Stimulated activated CD4-positive, alpha-beta T cell treated with anti-CD3 and anti-CD28 coated beads, Interleukin-4, amount 100 ng/mL, for 48 hours (primary cell): ENCODE measurements at regions not wholly inside any gene's neighbourhood (a gene's known extent, or its start where the extent isn't known, plus 50 kb on each side); places are given as distances from the start of the nearest gene placed in this dataset.
"Not testable (repeated sequence)": the region's sequence is repeated elsewhere in the genome, so short reads cannot be mapped to it uniquely, and the experiment has no call there.

ENCODE experiments used
- DNase-seq, 2 donors: peaks; one replicate each; pipeline ENCODE4 v3.0.0-alpha.2; 2020; ENCODE audit warnings: low read depth in 2 of 2

GRCh38 chr17:62156949-62157348 lies 91.9 kb upstream of the MED13 start:
- DNase-seq = no peak

DNA sequence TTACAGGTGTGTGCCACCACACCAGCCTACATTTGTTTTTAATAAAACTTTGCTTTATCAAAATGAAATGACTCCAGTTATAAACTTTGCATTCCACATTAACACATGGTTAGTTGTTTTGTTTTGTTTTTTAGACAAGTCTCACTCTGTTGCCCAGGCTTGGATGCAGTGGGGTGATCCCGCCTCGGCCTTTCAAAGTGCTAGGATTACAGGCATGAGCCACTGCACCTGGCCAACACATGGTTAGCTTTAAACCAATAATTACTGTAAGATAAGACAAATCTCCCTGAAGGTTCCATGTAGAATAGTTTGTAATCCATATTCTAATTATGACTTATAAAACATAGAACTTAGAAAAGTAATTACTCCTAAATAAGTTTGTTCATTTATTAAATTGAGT lies 89.8 kb upstream of the MED13 start:
- no peak for DNase-seq

DNA sequence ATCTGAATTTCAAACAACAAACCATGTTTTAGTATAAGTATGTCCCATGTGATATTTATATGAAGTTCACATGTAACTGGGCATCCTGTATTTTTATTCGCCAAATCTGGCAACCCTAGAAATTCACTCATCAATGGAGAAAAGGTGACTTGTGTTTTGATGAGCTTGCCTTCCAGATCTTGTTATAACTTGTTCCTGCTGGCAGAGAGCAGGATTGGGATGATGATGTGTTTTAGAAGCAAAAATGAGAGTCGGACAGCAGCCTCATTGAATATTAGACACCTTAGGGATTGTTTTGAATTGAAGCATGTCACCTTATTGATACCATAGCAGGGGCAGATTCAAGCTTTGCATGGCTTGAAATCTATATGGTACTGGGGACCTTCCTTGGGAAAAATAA lies 85.4 kb upstream of the MED13 start:
- no peak for DNase-seq

DNA sequence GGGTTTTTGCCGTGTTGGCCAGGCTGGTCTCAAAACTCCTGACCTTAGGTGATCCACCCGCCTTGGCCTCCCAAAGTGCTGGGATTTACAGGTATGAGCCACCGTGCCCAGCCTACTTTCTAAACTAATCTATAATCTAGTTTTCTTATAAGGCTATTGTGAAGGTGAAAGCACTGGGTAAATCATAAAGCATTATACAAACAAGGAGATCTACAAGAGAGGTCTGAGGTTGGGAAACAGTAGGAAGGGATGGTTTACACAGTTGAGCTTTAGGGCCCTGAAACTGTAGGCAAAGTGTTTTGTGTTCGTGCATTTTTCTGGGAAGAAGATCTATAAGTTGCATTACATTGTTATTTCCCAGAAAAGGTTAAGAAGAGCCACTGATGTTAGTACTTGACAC lies 84.9 kb upstream of the MED13 start:
- no peak for DNase-seq

- no peak for DNase-seq
Observed at GRCh38 chr17:62147284-62147683, 82.2 kb upstream of the MED13 start.

DNA sequence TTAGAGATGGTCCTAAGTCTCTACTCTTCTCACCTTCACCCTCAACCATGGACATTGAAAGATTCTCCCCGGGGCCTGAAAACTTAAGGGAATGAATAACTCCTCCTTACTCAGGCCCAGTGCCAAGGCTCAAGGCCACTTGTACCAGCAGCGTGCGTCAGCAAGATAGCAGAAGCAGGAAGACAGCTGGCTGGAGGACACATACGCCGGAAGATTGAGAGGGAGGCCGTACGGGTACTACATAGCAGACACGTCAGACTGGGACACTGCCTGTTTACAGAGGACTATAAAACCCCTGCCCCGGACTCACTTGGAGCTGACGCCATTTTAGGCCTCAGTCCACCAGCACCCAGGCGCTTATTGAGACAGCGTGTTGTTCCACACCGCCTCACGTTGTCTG lies 75.8 kb upstream of the MED13 start:
- DNase-seq = no peak

GRCh38 chr17:62140376-62140775 lies 75.3 kb upstream of the MED13 start:
- DNase-seq = no peak

GRCh38 chr17:62139690-62140354 lies 74.7 kb upstream of the MED13 start:
- DNase-seq = not testable (repeated sequence)

- DNase-seq = no peak
Observed at GRCh38 chr17:62139141-62139540, 74.1 kb upstream of the MED13 start.

DNA sequence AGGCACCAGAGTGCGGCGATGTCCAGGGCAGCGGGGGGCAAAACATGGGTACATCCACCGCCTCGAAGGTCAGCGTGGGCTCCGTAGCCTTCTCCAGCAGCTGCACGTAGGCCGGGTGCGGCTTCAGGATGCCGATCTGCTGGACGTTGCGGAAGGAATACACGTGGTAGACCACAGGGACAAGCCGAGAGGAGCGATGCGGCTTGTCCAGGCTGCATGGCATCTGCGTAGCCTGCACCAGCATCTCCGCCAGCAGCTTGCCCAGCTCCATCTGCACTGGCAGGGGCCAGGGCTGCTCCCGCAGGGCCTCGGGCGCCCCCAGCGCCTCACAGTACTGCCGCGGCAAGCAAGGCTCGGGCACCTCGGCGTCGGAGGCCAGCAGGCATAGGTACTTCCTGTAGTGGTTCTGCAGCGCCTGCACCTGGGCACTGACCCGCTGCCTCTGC lies 73.6 kb upstream of the MED13 start:
- DNase-seq = peak in 1 of 2 donors; percentile 12

GRCh38 chr17:62137734-62138624 lies 72.9 kb upstream of the MED13 start:
- not testable (repeated sequence) for DNase-seq

DNA sequence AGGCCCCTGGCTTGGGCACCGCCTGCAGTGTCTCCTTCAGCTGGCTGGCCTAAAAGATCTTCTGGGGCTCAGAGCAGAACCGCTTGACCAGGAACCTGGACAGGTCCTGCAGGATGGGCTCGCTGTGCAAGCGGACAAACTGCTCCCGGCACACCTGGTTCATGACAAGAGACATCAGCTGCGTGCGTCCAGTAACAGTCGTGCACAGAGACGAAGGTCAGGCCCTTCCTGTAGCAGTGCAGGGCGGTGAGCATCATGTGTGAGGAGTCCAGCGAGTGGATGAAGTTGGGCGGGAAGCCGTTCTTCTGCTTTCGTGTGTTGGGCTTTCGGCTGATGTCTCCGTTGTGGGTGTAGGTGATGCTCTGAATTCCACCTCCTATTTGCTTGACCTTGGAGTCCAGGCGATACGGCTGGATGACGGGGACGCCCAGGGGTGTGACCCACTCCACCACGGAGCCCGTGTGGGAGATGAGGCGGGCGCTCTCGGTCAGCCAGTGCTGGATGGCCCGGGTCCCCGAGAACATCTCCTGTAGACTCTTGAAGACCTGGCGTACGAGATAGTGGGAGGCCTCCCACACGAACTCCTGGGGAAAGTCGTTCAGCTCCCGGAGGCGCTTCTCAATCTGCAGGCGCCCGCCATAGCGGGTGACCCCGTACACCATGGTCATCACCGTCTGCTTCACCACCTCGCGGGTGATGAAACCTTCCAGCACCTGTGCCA lies 72.1 kb upstream of the MED13 start:
- DNase-seq = not testable (repeated sequence)

GRCh38 chr17:62135742-62136141 lies 70.7 kb upstream of the MED13 start:
- no peak for DNase-seq

GRCh38 chr17:62135096-62135495 lies 70.0 kb upstream of the MED13 start:
- not testable (repeated sequence) for DNase-seq

- no peak for DNase-seq
Observed at GRCh38 chr17:62134397-62134796, 69.3 kb upstream of the MED13 start.

DNA sequence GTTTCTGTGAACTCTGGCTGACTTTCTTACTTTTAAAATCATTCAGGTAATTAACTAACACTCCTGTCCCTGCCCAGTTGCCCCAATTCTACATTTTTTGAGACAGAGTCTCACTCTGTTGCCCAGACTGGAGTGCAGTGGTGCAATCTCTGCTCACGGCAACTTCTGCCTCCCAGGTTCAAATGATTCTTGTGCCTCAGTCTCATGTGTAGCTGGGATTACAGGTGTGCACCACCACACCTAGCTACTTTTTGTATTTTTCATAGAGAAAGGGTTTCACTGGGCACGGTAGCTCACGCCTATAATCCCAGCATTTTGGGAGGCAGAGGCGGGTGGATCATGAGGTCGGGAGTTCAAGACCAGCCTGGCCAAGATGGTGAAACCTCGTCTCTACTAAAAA lies 66.2 kb upstream of the MED13 start:
- not testable (repeated sequence) for DNase-seq

DNA sequence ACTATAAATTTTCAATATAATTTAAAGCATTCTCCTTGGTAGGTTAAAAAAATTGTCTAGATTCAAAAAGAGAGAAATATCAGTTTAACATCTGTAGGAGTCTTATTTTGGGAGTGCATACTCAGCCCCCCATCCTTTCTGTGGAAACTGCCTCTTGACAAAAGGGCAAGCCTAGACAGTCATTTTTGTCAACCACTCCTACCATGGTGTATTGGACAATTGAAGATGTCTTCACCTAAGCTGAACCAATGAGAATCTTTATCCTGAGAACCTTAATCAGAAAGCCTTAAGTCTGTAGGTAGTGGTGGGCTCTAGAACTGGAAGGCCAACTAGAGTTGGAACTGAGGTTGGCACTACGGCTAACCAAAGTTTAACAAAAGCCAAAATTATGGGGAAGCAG lies 65.7 kb upstream of the MED13 start:
- DNase-seq = no peak

GRCh38 chr17:62126292-62126691 lies 61.2 kb upstream of the MED13 start:
- no peak for DNase-seq

DNA sequence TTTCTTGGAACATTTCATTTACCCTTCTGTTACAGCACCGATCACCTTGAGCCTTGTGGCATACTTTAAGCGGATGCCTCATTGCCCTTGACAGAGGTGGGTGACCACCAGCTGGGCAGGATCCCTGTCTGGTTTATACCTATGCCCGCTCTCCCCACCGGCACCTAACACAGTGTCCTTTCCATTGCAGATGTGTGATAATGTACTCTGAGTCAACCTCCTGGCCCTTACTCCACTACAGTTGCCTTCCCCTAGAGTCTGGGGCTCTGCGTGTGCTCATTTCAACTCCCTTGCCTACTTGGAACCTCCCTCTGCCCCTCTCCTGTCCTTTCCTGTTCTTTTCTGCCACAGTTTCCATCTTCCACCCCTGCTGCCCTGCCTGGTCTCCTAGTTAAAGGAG lies 60.2 kb upstream of the MED13 start:
- DNase-seq = no peak

DNA sequence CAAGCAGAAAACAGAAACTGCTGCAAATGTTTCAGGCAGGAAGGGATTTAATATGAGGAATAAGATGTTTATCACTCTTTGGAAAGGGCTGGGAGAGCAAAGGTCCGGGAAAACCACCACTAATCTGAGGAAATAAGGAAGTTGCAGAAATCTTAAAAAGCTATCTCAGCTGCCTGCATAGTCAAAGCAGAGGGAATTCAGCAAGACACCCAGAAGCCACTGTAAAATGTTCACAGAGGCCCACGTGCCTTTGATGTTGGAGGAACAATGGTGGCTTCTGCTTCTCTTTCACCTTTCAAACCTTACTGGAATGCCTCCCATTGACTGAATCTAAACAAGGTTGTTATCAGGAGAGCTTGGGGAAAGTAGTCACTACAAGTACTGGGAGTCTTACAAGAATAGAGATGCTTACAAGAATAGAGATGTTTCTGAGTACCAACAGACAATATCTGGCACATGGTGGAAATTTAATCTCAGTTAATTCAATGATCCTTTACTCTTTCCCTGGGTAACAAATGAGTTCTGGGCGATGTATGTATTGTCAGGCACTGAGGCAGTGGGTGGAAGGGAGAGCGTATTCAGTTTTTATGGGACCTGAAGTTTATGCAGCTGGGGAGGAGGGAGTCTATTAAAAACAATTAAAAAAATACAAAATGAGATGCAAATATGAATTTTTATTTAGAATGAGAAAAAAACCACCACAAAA lies 56.1 kb upstream of the MED13 start:
- no peak for DNase-seq

DNA sequence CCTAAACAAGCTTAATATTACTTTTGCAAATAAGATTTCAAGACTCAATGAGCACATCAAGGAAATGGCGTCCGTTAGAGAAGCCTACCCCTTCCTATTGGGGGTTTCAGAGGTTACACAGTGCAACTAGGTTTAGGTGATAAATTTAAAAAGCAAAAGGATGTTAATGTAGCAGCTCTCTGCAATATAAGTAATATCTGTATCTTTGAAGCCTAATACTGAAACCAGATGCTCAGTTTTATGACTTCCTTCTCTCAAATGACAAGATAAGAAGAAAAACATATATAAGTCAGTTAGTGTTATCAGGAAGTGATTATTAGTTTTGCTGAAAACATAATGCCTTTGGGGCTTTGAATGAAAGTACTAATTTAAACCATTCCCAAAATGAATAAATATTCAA lies 54.3 kb upstream of the MED13 start:
- DNase-seq = no peak
